ENCODE measurements at regions not wholly inside any gene's neighbourhood (a gene's known extent, or its start where the extent isn't known, plus 50 kb on each side); places are given as distances from the start of the nearest gene placed in this dataset.

DNA sequence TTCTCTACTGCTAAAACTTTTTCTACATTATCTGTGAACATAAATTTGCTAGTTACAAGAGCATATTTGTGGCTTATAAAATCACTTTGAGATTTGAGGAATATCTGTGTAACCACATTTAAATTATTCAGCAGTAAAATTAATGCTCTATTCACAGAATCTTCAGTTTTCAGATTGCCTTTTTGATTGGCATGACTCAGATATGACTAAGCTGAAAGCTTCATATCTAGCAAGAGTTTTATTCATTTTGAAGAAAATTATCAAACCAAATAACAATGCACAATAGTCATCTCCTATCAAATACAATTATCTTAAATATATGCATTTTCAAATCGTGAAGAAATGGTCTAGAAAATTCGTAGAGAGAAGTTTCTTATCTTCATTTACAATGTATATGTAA is 1498.2 kb upstream of the B3GALT2 start:
- no peak for TF ChIP-seq TAF1 (IDR thresholded peaks at IDR 0.05; ENCODE audit: low read depth, low read length)
- no peak for TF ChIP-seq POLR2A (IDR thresholded peaks at IDR 0.05; ENCODE audit: low read depth, low read length)
